ENCODE measurements at regions not wholly inside any gene's neighbourhood (a gene's known extent, or its start where the extent isn't known, plus 50 kb on each side); places are given as distances from the start of the nearest gene placed in this dataset.
"Not testable (repeated sequence)": the region's sequence is repeated elsewhere in the genome, so short reads cannot be mapped to it uniquely, and the experiment has no call there.

- not testable (repeated sequence) for TF ChIP-seq POLR2A (IDR thresholded peaks at IDR 0.05; ENCODE audit: extremely low read depth, insufficient read length); CTCF (IDR thresholded peaks at IDR 0.05; ENCODE audit: low read depth, low read length); MYC (IDR thresholded peaks at IDR 0.05; ENCODE audit: low read depth, low read length); MAX (IDR thresholded peaks at IDR 0.05; ENCODE audit: low read depth, low read length)
Measured at GRCh38 chr7:10786976-10787375, 186.7 kb upstream of the PHF14 start.

Measured in NB4 (cell line).